Subcutaneous abdominal adipose tissue (tissue), 5 donors: ENCODE measurements at regions not wholly inside any gene's neighbourhood (a gene's known extent, or its start where the extent isn't known, plus 50 kb on each side); places are given as distances from the start of the nearest gene placed in this dataset.

ENCODE experiments used
- H3K27ac ChIP-seq: one replicate; pipeline ENCODE4 v1.7.0; 2013; ENCODE audit warnings: low read depth, mild to moderate bottlenecking, inconsistent platforms, low read length, moderate library complexity
- H3K27me3 ChIP-seq, 5 donors: one replicate each; pipeline ENCODE4 v1.7.0; 2013; ENCODE audit warnings: low read length in 5 of 5, inconsistent platforms in 1 of 5; ENCODE audit not compliant: control insufficient read depth in 5 of 5, insufficient read depth in 4 of 5
- H3K36me3 ChIP-seq, 5 donors: one replicate each; pipeline ENCODE4 v1.7.0; 2013; ENCODE audit warnings: low read length in 5 of 5; ENCODE audit not compliant: control insufficient read depth in 5 of 5, insufficient read depth in 5 of 5
- H3K4me1 ChIP-seq, 5 donors: one replicate each; pipeline ENCODE4 v1.7.0; 2013; ENCODE audit warnings: low read length in 5 of 5, mild to moderate bottlenecking in 3 of 5, moderate library complexity in 1 of 5; ENCODE audit not compliant: control insufficient read depth in 5 of 5, insufficient read depth in 5 of 5
- H3K4me3 ChIP-seq, 5 donors: one replicate each; pipeline ENCODE4 v1.7.0; 2013; ENCODE audit warnings: low read length in 5 of 5, low read depth in 1 of 5
- H3K9ac ChIP-seq, 5 donors: one replicate each; pipeline ENCODE4 v1.7.0; 2013; ENCODE audit warnings: low read length in 5 of 5, mild to moderate bottlenecking in 4 of 5, moderate library complexity in 3 of 5
- H3K9me3 ChIP-seq, 5 donors: one replicate each; pipeline ENCODE4 v1.7.0; 2013; ENCODE audit warnings: low read length in 5 of 5; ENCODE audit not compliant: control insufficient read depth in 5 of 5
- donor health status: healthy.
- donor health status: healthy.
- donor health status: healthy.
- donor health status: healthy.
- donor health status: healthy.

DNA sequence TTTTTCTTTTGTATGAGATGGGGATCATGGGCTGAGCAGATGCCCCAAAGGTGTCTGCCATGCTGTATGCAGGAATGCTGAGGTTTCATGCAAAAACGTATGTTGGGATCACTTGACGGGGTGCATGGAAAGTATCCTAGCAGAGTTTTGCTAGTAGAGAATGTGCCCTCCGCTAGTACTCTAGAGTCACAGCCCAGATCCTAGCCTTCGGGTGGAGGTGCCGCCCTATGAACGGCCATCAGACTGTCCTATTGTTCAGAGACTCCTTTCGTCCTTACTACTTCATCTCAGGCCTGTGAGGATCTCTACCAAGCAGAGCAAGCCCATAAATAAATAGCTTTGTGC, 69.6 kb upstream of the SPATA31E1 start:
- no peaks in the 10 kb centered on the region for H3K36me3 ChIP-seq
- H3K27ac ChIP-seq, result no peak overlapping the region
- H3K4me1 ChIP-seq, result peaks cover 0 to 20% (median 9%) of the 10 kb centered on the region in 5 donors
- peak overlapping the region in 1 of 5 donors; percentile 26 for H3K4me3 ChIP-seq
- H3K27me3 ChIP-seq, result no peaks in the 10 kb centered on the region
- no peak overlapping the region for H3K9ac ChIP-seq
- H3K9me3 ChIP-seq, result no peaks in the 10 kb centered on the region

DNA sequence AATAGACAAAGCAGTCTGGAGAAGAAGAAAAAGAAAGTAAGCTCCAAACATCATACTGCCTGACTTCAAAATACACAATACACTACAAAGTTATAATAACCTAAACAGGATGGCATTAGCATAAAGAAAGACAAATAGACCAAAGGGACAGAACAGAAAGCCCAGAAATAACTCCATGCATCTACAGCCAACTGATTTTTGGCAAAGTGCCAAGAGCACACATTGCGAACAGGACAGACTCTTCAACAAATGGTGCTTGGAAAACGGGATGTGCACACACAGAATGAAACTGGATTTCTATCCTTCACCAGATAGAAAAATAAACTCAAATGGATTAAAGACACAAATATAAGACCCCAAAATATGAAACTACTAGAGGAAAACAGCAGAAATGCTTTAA, 66.6 kb upstream of the SPATA31E1 start:
- Histone ChIP-seq H3K36me3 (no peaks in the 10 kb centered on the region), H3K9me3 (no peaks in the 10 kb centered on the region), H3K4me3 (no peak overlapping the region), H3K27ac (no peak overlapping the region), H3K4me1 (peaks cover 0 to 11% (median 5%) of the 10 kb centered on the region in 5 donors), H3K27me3 (no peaks in the 10 kb centered on the region), H3K9ac (no peak overlapping the region)

DNA sequence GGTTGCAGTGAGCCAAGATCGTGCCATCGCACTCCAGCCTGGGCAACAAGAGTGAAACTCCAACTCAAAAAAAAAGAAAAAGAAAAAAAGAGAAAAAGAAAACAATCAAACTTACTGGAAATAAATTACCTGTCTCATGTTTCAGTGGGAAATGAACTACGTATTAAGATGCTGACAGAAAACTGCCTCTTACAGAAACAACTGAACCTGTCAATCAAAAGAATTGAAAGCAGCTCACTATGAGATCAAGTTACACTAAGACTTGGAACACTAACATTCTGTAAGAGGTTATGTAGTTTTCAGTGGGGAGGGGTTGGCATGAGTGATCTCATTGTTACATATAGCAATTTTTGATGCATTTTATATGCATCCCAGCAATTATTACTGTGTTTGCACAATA, 64.4 kb upstream of the SPATA31E1 start:
- Histone ChIP-seq H3K27ac (no peak overlapping the region), H3K27me3 (peaks cover 0 to 2% (median 0%) of the 10 kb centered on the region in 5 donors), H3K36me3 (no peaks in the 10 kb centered on the region), H3K4me1 (peaks cover 0 to 3% (median 0%) of the 10 kb centered on the region in 5 donors), H3K9ac (no peak overlapping the region), H3K9me3 (no peaks in the 10 kb centered on the region), H3K4me3 (no peak overlapping the region)

DNA sequence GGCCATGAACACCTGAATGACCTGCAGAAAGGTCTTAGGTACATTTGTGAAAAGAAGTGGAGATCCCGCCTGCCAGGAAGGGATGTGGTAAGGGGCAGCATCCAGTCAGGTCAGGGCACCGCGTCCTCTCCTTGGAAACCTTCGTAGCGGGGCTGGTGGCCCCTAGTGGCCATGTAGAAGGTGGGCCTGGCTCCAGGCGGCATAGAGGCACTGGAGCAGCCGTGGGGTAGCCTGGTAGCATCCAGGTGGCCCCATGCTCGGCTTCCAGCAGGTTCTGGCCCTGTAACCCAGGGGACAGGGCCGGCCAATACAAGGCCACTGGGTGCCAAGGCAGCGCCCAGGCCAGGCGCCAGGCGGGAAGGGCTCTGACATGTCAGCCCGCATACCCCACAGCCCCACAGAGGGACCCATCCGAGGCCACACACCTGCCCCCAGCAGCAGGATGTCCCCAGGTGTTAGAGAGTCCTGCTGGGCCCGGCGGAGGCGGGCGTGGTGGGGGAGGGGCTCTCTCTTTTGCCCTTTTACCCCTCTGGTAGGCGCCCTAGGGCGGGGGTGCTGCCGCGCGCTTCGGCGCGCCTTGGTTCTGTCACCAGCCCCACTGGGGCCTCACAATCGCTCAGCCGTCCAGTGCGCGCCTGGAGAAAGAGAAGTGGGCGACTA, 58.3 kb upstream of the SPATA31E1 start:
- no peaks in the 10 kb centered on the region for H3K9me3 ChIP-seq
- no peak overlapping the region for H3K4me3 ChIP-seq
- no peaks in the 10 kb centered on the region for H3K4me1 ChIP-seq
- H3K27me3 ChIP-seq, result peaks cover 0 to 12% (median 5%) of the 10 kb centered on the region in 5 donors
- H3K36me3 ChIP-seq, result no peaks in the 10 kb centered on the region
- H3K27ac ChIP-seq, result no peak overlapping the region
- H3K9ac ChIP-seq, result no peak overlapping the region

DNA sequence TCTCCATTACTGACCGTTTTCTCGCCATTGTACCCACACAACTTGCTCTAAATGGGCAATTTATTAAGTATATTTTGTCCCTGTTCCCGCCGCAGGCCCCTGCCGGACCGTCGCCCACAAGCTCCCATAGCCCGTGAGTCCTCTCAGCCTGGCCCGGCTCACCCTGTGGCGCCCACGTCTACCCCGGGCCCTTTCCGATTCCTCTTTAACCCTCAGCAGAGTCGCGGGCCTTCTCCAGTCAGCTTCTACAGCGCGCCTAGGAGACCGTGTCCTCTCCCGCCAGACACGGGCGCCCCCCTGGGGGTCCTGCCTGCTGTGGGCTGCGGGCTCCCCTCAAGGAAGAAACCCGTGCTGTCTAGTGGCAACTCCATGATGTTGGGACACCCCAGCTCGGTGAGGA, 57.8 kb upstream of the SPATA31E1 start:
- H3K27me3 ChIP-seq, result peaks cover 0 to 12% (median 5%) of the 10 kb centered on the region in 5 donors
- no peaks in the 10 kb centered on the region for H3K9me3 ChIP-seq
- H3K36me3 ChIP-seq, result no peaks in the 10 kb centered on the region
- no peak overlapping the region for H3K9ac ChIP-seq
- no peak overlapping the region for H3K27ac ChIP-seq
- no peak overlapping the region for H3K4me3 ChIP-seq
- no peaks in the 10 kb centered on the region for H3K4me1 ChIP-seq

DNA sequence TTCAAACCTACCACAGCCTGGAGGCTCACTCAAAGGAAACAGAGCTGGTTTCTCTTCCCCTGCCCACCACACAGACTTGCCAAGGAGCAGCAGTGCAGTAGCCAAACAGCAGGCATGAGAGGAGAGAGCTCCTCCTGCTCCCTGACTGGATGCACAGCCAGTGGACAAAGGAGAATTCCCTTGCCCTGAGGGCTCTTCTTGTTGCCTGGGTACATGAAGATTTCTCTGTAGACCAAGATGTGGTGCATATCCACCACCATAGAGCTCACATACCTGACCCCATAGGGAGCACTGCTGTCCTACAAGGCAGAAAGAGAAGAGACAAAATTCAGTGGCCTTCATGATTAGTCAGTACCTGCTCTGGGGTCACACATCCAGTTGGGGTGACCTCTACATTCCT, 56.3 kb upstream of the SPATA31E1 start:
- no peaks in the 10 kb centered on the region for H3K36me3 ChIP-seq
- peaks cover 0 to 11% (median 5%) of the 10 kb centered on the region in 5 donors for H3K27me3 ChIP-seq
- no peak overlapping the region for H3K27ac ChIP-seq
- no peak overlapping the region for H3K4me3 ChIP-seq
- no peaks in the 10 kb centered on the region for H3K4me1 ChIP-seq
- no peaks in the 10 kb centered on the region for H3K9me3 ChIP-seq
- no peak overlapping the region for H3K9ac ChIP-seq

DNA sequence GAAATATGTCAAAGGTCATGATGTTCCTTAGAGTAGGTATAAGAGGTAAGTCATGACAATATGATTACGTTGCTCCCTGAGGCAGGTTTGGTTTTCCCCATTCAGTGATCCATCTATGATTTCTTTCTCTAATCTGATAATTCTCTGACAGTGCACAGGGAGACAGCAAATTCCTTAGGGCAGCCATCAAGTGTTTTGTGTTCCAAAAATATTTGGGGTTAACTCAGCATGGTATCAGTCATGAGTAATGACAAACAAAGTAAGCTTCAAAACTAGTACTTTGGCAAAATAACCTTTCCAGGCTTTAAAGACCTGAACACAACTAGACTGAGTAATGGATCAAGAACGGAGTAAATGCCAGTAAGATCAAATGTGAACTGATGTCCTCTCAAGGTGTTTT, 55.3 kb upstream of the SPATA31E1 start:
- Histone ChIP-seq H3K27ac (no peak overlapping the region), H3K27me3 (peaks cover 0 to 10% (median 5%) of the 10 kb centered on the region in 5 donors), H3K4me3 (no peak overlapping the region), H3K9me3 (no peaks in the 10 kb centered on the region), H3K36me3 (no peaks in the 10 kb centered on the region), H3K9ac (no peak overlapping the region), H3K4me1 (no peaks in the 10 kb centered on the region)

DNA sequence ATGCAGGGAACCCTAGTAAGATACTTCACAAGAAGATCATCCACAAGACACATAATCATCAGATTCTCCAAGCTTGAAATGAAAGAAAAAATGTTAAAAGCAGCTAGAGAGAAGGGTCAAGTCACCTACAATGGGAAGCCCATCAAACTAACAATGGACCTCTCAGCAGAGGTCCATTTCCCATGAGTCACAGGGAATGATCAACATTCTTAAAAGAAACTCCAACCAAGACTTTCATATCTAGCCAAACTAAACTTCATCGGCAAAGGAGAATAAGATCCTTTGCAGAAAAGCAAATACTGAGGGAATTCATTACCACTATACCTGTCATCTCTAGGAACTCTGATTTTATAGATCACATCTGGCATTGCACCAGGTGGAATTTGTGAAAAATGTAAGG, 52.9 kb upstream of the SPATA31E1 start:
- H3K27me3 ChIP-seq, result peaks cover 0 to 13% (median 10%) of the 10 kb centered on the region in 5 donors
- H3K4me1 ChIP-seq, result peaks cover 0 to 6% (median 0%) of the 10 kb centered on the region in 5 donors
- H3K36me3 ChIP-seq, result no peaks in the 10 kb centered on the region
- H3K27ac ChIP-seq, result no peak overlapping the region
- no peak overlapping the region for H3K9ac ChIP-seq
- H3K9me3 ChIP-seq, result no peaks in the 10 kb centered on the region
- H3K4me3 ChIP-seq, result no peak overlapping the region

DNA sequence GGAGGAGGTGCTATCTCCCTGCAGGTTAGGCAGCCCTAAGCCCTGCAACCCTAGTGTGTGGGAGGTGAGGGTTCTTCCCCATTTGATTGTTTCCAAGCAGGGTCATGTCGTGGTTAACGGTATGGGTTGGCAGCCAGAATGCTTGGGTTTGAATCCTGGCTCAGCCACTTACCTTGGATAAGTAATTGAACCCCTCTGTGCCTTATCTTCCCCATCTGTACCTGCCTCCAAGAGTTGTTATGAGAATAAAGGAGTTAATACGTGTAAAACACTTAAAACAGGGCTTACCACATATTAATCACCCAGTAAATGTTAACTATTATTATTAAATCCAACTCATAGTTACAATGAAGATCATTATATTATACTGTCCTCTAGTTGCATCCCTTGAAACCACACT, 52.2 kb upstream of the SPATA31E1 start:
- Histone ChIP-seq H3K4me1 (peaks cover 0 to 6% (median 0%) of the 10 kb centered on the region in 5 donors), H3K27me3 (peaks cover 0 to 14% (median 12%) of the 10 kb centered on the region in 5 donors), H3K9me3 (no peaks in the 10 kb centered on the region), H3K36me3 (no peaks in the 10 kb centered on the region), H3K27ac (no peak overlapping the region), H3K4me3 (no peak overlapping the region), H3K9ac (no peak overlapping the region)

DNA sequence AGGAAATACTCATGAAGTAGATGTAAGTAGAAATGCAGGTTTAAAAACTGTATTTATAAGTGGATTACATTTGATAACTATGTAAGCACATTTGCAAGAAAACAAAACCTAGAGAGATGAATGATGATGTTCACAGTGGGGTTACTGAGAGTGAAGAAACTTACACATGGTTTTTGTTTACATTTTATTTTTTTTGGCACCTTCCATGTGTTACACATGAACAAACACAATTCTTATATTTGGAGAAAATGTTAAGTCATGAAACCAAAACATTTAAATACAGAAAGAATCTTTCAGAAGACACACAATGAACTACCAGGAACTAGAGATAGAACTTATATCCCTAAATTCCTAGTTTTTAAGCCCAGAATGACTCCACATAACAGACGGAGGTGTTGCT, 51.5 kb upstream of the SPATA31E1 start:
- Histone ChIP-seq H3K9me3 (no peaks in the 10 kb centered on the region), H3K27me3 (peaks cover 0 to 13% (median 12%) of the 10 kb centered on the region in 5 donors), H3K9ac (no peak overlapping the region)

More for the DNA sequence above, 51.5 kb upstream of the SPATA31E1 start:
- no peaks in the 10 kb centered on the region for H3K36me3 ChIP-seq
- H3K4me1 ChIP-seq, result peaks cover 0 to 6% (median 0%) of the 10 kb centered on the region in 5 donors
- no peak overlapping the region for H3K27ac ChIP-seq
- H3K4me3 ChIP-seq, result no peak overlapping the region
